Activated T-cell treated with anti-CD3 and anti-CD28 coated beads for 48 hours (primary cell): ENCODE measurements at regions not wholly inside any gene's neighbourhood (a gene's known extent, or its start where the extent isn't known, plus 50 kb on each side); places are given as distances from the start of the nearest gene placed in this dataset.
"Not testable (repeated sequence)": the region's sequence is repeated elsewhere in the genome, so short reads cannot be mapped to it uniquely, and the experiment has no call there.

ENCODE experiments used
- DNase-seq: peaks from one replicate; pipeline ENCODE4 v3.0.0-alpha.2; 2020; ENCODE audit warnings: low read depth

- no peak for DNase-seq
These were observed 61.7 kb upstream of the ATXN3L start for GRCh38 chrX:13381514-13381913.

DNA sequence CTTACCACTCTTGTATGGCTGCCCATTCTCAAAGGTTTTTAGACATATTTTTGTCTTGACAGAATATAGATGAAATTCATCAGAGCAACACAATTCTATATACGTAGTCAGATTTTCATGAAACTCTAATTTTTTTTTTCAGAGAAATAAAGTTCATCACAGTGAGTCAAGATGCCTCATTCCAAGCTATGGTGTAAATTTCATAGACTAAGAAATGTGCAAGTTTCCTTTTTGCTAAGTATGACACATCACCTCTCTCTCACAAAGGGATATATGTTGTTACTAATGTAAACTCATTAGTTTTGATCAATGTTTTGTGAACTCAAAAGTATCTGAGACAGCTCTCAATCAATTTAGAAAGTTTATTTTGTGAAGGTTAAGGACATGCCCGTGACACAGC lies 60.4 kb upstream of the ATXN3L start:
- DNase-seq: no peak

DNA sequence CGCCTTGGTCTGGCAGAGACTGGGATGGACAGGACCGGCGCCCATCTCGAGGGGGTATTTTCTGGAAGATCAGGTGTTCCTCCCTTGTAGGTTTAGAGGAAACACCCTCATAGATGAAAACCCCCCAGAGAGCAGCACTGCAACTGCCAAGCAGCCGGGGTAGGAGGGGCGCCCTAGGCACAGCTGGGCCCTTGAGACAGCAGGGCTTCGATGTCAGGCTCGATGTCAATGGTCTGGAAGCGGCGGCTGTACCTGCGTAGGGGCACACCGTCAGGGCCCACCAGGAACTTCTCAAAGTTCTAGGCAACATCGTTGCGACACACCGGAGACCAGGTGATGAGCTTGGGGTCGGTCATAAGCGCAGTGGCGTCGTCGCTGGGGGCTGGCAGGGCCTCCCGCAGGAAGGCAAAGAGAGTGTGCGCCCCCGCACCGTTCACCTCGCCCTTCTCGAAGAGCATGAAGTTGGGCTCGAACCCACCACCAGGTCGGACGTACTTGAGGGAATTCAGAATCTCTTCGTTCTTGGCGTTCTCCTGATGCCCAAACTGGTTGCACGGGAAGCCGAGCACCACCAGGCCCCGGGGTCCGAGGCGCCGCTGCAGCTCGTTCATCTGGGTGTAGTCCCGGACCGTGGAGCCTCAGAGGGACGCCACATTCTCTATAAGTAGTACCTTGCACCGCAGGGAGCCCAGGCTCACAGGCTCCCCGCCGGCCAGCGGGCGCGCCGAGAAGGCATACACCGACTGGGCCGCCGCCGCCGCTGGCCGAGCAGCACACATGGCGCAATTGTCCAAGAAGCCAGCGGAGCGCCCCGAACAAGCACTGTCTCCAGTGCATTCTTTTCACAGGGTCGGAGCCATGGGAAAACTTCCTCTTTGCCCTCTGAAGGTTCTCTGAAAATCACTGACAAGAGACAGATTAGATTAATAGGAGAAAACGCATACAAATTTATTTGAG lies 59.0 kb upstream of the ATXN3L start:
- not testable (repeated sequence) for DNase-seq

DNA sequence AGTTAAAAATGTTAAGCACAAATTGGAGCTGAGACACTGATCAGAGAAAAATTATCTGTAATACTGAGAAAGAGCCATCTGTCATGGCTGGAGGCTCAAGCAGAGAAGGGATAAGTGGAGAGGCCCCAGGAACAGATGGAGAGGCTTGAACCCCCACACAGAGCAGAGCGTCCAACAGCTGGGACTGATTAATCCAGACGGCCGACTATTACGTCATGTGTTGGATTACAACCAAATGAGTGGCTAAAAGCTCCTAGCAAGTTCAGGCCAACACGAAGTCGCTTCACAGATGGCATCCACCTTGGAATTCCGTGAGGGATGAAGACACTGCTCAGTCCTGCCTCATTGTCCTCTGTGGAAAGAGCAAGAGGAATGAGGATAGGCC lies 57.7 kb upstream of the ATXN3L start:
- DNase-seq: no peak

DNA sequence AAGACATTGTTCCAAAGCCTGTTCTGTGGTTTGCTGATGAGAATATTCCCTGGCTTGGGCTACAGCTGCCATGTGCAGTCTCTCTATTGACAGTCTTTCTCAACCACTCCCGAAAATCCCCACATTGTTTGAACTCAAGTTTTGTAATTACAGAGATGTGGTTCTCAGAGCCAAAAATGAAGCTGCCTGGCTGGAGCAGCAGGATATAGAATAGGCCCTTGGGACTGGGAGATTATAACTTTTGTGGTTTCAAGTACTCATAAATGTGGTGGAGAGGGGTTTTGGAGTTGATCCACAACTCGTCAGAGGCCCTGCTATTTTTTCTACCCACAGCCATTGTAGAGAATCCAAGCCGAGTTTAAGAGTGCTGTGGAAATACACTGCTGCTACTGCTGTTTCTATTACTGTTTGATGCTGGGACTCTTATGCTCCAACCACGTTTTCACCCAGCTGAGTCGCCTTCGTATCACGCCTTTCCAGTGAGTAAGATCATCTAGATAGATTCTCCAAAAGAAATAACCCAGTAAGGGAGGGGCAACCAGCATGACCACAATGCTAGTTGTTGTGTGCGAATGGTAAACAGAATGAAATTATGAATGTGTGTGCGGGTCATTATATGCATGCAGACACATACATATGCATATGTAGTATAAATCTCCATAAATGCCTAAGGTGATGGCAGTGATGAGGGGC lies 57.1 kb upstream of the ATXN3L start:
- no peak for DNase-seq

DNA sequence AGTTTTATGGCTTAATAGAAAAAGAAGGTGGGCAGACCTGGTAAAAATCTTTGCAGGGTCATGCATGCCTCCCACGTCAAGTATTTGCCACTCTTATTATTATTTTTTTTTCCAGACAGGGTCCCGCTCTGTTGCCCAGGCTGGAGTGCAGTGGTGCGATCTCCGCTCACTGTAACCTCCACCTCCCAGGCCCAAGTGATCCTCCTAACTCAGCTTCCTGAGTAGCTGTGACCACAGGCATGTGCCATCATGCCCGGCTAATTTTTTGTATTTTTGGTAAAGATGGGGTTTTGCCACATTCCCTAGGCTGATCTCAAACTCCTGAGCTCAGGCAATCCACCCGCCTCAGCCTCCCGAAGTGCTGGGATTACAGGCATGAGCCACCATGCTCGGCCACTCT lies 55.7 kb upstream of the ATXN3L start:
- not testable (repeated sequence) for DNase-seq

DNA sequence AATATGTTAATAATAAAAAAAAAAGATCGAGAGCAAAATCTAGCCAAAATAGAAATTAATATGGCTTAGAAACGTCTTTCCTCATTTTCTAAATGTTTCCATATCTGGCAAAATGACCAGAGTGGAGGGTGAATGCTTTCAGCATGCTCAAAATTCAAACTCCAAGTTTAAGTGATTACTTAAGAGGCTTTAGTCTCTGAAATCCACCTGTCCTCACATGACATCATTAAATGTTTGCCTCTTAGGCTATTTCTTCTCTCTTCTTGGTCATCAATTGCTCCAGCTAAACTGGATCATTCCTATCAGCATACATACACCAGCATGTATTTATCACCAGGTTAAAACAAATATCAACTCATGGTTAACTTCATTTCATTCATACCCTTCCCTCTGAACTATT lies 54.5 kb upstream of the ATXN3L start:
- DNase-seq: no peak

- no peak for DNase-seq
These were observed 53.8 kb upstream of the ATXN3L start for GRCh38 chrX:13373431-13374187.

- DNase-seq: no peak
These were observed 53.2 kb upstream of the ATXN3L start for GRCh38 chrX:13373027-13373426.

DNA sequence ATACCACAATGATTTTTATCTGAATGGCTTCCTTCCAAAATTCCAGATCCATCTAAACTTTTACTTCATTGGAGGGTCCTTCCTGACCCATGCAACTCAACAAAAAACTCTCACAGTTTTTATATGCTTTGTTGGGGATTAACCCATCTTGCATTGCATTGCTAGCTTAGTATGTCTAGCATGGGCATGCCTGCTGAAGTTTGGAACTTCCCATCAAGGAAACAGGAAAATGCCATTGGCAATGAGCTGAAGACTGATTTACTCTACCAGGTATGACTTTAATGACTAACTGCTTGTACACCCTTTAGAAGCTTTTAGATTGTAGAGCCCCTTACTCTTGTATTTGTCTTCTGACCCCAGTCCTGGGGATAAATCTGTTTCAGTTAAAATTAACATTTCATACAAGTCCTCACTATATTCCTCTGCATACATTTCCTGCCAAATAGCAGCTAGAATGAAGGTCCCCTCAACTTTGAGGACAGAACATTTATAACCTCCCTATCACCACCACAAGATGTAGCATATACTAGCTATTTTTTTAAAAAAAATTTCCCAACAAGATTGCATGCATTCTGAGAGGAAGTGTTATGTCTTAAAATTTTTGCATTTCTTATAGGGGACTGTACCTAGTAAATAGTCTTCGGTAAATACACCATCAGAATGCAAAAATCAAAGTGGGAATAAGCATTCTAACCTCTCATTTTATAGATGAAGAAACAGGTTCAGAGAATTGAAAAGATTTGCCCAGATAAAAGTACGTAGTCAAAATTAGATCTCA lies 52.5 kb upstream of the ATXN3L start:
- no peak for DNase-seq

DNA sequence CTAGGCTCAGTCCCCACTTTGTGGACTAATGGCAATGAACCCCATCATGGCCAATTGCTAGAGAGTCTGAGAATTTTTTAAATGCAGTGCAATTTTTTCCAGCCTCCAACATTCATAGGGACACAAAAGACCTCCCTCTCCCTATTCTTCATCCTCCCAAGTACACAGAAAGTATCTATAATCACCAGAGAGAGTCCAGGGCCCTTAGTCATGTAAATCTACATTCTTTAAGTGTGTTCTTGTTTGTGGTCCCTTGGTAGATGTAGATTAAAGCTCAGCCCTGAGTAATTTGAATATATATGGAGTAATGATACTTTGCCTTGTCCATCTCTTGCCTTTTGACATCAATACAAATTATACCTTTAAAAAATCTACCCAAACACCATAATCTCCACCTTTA lies 51.3 kb upstream of the ATXN3L start:
- no peak for DNase-seq

GRCh38 chrX:13370713-13371112 lies 50.9 kb upstream of the ATXN3L start:
- no peak for DNase-seq
